ENCODE measurements at regions not wholly inside any gene's neighbourhood (a gene's known extent, or its start where the extent isn't known, plus 50 kb on each side); places are given as distances from the start of the nearest gene placed in this dataset.
"Not testable (repeated sequence)": the region's sequence is repeated elsewhere in the genome, so short reads cannot be mapped to it uniquely, and the experiment has no call there.

GRCh38 chr9:39567396-39567795 lies 211.9 kb downstream of the SPATA31A1 start:
- DNase-seq: not testable (repeated sequence)

- not testable (repeated sequence) for DNase-seq
These were observed 213.4 kb downstream of the SPATA31A1 start for GRCh38 chr9:39568900-39569299.

- DNase-seq: not testable (repeated sequence)
These were observed 217.9 kb downstream of the SPATA31A1 start for GRCh38 chr9:39573024-39574022.

- not testable (repeated sequence) for DNase-seq
These were observed 223.5 kb downstream of the SPATA31A1 start for GRCh38 chr9:39579000-39579399.

GRCh38 chr9:39581296-39581695 lies 225.8 kb downstream of the SPATA31A1 start:
- not testable (repeated sequence) for DNase-seq

- DNase-seq: not testable (repeated sequence)
These were observed 227.4 kb downstream of the SPATA31A1 start for GRCh38 chr9:39582677-39583412.

- DNase-seq: not testable (repeated sequence)
These were observed 227.9 kb downstream of the SPATA31A1 start for GRCh38 chr9:39583413-39583747.

- DNase-seq: not testable (repeated sequence)
These were observed 229.8 kb downstream of the SPATA31A1 start for GRCh38 chr9:39585233-39585632.

- no peak for DNase-seq
These were observed 232.5 kb downstream of the SPATA31A1 start for GRCh38 chr9:39587844-39588499.

GRCh38 chr9:39588500-39589137 lies 233.2 kb downstream of the SPATA31A1 start:
- no peak for DNase-seq

GRCh38 chr9:39604089-39604488 lies 248.6 kb downstream of the SPATA31A1 start:
- not testable (repeated sequence) for DNase-seq

- not testable (repeated sequence) for DNase-seq
These were observed 256.2 kb downstream of the SPATA31A1 start for GRCh38 chr9:39611449-39612231.

- not testable (repeated sequence) for DNase-seq
These were observed 261.0 kb downstream of the SPATA31A1 start for GRCh38 chr9:39616480-39616879.

- not testable (repeated sequence) for DNase-seq
These were observed 268.6 kb downstream of the SPATA31A1 start for GRCh38 chr9:39624048-39624447.

- not testable (repeated sequence) for DNase-seq
These were observed 276.6 kb downstream of the SPATA31A1 start for GRCh38 chr9:39632071-39632470.

GRCh38 chr9:39649029-39649428 lies 293.6 kb downstream of the SPATA31A1 start:
- DNase-seq: not testable (repeated sequence)

GRCh38 chr9:39656960-39657603 lies 301.6 kb downstream of the SPATA31A1 start:
- not testable (repeated sequence) for DNase-seq

GRCh38 chr9:39663020-39663419 lies 307.6 kb downstream of the SPATA31A1 start:
- not testable (repeated sequence) for DNase-seq

- not testable (repeated sequence) for DNase-seq
These were observed 308.2 kb downstream of the SPATA31A1 start for GRCh38 chr9:39663713-39664112.

- DNase-seq: not testable (repeated sequence)
These were observed 309.6 kb downstream of the SPATA31A1 start for GRCh38 chr9:39665020-39665419.
